Hindlimb muscle (tissue), 1 donor: ENCODE measurements at regions not wholly inside any gene's neighbourhood (a gene's known extent, or its start where the extent isn't known, plus 50 kb on each side); places are given as distances from the start of the nearest gene placed in this dataset.
"Not testable (repeated sequence)": the region's sequence is repeated elsewhere in the genome, so short reads cannot be mapped to it uniquely, and the experiment has no call there.

Experiments used
- DNase-seq: peaks from one replicate; pipeline ENCODE4 v3.0.0-alpha.2; 2013

DNA sequence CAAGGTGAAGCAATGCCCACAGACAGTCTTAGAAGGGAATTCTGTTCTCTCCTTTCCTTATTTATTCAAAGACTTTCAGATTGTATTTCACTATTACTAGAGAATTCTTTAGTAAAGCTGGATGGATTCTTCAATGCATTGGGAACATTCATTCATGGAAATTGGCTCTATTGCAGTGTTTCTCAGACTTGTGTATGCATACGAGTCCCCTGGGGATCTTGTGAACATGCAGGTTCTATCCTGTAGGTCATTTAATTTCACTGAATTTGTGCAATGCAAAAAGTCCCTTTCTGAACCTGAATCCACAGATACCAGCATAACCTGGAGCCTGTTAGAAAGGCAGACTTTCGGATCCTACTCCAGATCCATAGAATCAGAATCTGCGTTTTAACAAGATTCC, 160.9 kb upstream of the AHI1 start:
- no peak for DNase-seq

DNA sequence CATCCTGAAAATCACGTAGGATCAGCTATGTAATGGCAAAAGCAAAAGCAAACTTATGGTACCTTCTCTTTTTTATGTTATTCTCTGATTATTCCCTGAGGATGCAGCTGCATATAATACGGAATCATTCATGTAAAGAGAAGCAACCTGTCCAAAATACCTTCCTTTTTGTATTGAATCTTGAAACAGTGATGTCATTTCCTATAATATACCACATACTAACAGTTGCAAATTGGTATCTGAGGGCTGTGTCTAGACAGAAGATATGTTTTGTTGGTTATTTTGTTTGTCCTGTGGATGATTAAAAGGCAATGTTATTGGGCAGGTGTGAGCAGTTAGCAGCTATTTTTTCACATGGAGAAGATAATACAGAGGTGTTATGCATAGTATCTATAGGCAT, 161.4 kb upstream of the AHI1 start:
- DNase-seq, result no peak

DNA sequence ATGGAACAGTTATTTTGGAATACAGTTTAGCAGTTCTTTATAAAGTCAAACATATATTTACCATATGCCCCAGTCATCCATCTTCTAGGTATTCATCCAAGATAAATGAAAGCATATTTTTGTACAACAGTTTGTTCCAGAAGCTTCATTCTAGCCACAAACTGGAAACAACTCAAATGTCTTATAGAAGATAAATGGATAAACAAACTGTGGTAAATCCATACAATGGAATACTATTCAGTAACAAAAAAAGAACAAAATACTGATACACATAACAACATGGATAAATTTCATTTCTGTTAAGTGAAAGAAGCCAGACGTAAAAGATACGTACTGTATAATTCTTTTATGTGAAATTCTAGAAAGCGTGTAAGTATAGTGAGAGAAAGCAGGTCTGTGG, 167.0 kb upstream of the AHI1 start:
- DNase-seq, result no peak

DNA sequence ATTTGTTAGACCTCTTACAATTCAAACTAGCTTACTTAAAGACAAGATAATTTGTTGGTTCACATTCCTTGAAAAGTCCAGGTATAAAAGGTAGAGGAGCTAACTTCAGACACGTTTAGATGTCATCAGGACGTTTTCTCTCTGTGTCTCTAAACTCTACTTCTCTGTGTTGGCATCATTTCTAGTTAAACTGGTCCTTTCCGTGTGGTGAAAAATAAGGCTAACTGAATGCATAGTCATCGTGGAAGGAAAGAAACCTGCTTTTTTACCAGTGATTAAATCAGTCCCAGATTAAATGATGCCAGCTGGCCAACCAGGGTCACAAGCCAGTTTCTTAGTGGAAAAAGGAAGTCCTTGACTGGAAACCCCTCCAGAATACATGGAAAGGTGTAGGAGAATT, 168.4 kb upstream of the AHI1 start:
- DNase-seq, result no peak

DNA sequence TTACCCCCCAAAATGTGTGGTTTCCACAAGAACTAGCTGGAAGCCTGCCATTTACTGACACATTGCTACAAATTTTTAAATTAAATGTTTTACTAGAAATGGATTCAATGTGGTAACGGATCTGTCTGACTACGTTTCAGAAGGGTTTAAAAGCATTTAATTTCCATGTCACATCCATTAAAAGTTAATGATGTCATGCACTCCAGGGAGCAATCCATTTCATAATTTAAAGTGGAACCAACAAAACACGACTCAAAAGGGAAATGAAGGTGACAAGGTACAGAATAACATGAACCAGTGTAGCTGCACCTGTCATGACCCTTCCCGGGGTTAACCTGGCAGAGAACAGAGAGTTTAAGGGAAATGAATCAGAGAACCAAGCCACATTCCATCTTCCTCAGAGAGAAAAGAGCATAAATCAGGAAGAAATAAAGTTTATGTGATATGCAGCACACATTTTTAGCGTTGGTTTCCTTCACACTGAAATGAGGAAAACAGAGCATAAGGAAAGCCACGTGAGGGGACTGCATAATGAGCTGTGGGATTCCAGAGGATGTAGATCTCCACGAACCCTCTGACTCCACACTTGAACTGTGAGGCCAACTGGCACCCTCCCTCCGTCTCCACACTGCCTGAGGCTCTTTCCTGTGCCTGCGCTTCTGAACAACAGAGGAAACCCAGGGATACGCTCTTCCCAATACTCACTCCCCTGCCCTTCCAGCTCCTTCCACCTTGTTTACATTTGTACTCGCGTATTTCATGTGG, 170.3 kb upstream of the AHI1 start:
- peak; percentile 83 for DNase-seq

DNA sequence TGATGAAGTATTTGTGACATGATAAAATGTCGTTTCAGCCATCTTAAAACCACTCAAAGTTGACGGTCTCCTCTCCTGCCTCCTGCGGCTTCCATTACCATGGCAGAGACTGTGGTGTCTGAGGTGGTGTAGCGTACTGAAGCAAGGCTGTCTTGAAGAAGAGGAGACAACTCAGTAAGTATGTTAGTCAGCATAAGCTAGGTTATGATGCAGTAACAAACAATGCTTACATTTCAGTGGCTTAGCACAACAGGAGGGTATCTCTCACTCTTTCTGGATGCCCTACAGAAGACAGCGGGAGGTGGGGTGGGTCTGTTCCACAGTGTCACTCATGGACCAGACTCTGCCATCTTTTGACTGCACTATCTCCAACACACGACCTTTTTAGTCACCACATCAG, 174.7 kb upstream of the AHI1 start:
- DNase-seq, result no peak

DNA sequence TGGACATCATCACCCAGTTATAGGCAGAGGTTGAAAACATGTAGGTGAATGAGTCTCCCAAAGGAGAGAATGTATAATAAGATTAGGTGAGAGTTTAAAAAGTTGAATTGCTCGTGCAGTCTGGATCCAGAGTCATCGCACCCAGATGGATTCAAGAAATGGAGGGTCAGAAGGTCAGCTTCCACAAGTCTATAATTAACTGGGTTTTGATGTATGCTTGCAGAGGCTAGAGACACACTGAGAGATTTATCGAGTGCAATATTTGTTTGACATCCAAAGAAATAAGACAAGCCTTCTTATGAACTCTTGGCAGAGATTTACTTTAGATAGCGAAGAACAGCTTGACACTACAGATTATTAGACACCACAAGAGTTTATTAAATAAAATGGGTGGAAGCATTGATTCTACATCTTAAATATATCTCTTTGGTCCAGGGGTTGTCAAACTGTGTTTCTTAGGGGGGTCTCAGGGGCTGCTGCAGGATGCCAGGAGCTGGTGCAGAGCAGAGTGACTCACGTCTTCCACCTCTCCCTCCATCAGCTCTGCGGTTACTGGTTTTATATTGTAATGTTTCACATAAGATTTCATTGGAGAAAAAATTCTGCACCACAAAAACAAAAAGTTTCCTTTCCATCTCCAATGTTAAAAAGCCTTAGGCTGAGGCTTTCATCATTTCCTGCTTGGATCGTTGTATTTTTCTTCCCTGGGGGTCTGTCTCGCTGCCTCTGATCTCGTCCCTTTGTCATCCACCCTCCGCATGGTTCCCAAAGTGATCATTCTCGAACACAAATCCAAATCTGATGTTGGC, 176.2 kb upstream of the AHI1 start:
- DNase-seq, result no peak

DNA sequence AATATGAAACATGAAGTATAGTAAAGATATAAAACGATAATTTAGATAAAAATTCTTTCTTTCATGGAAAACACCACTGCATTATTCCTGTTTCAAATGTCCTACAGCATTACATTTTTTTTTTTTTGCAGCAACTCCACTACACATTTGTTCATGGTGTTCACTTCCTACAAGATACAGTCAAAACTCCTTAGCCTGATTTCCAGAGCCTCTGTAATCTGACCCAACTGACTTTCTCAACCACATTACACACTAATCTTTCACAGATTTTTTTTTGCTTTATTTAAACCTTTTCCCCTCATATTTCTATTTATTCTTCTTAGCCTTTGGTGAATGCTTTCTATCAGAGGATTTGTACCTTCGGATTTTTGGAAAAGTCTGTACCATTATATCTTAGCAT, 176.5 kb upstream of the PDE7B start:
- DNase-seq, result no peak

DNA sequence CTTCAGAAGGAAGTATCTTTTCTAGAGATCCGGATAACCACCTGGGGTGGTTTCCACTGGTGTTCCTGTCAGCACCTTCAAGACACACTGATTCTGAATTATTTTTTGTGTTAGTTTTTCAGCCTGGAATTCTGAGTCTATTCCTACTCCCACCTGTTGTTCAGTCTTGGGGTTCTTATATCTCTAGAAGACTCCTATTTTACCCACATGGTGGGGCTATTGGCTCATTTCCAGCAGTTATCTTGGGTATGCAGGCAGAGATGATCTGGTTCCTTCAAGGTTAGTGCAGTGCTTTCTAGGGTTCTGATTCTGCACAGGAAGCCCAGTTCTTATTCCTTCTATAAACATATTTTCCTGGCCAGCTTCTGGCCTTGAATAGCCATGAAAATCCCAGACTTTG, 175.6 kb upstream of the PDE7B start:
- no peak for DNase-seq

DNA sequence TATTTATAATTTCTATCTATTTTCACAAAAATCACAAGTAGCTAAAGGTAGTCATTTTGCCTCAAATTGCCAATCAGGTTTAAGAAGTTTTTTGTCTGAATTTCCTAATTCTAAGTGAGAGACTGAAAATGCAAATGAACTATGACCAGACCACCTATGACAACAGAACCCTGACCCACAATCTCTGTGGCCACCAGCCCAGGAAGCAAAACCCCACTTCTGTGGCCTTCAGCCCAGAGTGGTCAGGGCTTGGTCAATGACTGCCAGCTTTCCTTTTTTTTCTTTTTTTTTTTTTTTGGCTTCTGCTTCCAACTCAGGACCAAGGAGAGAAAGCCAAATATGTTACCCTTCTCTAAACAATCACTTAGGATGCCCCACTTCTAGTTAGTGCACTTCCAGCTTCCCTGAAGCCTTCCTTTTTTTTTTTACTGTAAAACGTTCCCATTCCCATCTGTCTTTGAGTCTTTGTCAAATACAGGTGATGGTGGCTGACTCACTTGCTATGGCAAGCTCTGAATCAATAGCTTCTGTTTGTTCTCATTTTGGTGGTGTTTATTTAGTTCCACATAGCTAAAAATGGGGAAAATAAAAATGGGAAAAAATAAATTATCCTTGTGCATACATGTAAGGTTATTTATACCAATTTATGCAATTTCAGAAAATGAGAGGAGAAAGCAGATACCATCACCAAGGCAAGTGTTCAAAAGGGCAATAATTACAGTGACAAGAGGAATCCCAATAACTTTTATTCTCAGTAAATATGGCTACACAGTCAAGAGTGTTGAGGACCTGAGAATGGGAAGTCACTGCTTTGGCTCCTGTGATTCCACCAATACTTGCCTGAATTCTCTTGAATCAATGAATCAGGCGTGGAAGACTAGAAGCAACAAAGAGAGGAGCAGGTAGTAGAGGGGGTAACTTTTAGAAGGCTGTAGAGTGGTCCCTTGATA, 170.3 kb upstream of the PDE7B start:
- DNase-seq, result no peak

DNA sequence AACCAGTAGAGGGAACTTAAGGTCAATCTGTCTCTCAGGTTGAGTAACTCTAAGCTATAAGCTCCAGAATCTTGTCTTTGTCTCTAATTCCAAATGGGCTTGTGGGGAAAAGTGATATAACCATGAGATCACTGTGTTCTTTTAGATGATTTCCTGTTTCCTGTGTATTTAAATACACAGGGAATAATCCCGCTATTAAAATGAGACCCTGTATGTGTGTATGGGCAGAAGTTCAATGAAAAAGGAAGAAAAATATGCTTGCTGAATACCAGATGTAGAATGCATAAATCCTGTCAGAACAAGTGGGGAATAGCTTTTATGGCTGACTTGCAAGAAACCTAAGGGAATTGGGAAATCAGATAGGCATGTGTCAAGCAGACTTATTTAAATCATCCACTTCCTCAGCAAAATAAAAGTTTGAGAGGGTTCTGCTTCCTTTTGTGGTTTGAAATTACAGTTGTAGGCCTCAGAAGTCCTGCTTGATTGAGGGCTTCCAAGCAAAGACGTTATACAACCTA, 164.7 kb upstream of the PDE7B start:
- DNase-seq, result peak; percentile 71

DNA sequence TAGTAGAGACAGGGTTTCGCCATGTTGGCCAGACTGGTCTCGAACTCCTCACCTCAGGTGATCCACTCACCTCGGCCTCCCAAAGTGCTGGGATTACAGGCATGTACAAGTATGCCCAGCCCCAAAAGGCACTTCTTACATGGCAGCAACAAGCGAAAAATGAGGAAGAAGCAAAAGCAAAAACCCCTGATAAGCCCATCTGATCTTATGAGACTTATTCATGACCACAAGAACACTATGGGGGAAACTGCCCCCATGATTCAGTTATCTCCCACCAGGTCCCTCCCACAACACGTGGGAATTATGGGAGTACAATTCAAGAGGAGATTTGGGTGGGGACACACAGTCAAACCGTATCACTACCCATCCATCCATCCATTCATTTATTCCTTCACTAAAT, 163.0 kb upstream of the PDE7B start:
- not testable (repeated sequence) for DNase-seq

DNA sequence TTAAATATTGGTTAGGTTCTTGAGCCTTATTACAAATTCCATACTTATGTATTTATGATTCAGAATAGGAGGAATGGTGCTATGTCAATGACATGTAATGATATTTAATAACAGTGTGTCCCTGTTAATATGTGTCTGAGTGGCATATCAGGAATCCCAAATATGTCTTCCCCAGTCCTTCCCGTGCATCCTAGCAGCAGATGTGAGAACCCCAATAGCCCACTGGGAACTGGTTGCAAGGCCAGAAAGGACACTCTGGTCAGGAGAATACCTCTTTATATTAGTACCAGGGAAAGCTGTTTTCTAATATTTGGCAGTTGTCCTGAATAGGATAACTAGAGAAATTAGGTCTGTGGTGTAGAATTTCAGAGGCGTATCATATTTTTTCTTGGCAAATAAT, 159.1 kb upstream of the PDE7B start:
- no peak for DNase-seq

DNA sequence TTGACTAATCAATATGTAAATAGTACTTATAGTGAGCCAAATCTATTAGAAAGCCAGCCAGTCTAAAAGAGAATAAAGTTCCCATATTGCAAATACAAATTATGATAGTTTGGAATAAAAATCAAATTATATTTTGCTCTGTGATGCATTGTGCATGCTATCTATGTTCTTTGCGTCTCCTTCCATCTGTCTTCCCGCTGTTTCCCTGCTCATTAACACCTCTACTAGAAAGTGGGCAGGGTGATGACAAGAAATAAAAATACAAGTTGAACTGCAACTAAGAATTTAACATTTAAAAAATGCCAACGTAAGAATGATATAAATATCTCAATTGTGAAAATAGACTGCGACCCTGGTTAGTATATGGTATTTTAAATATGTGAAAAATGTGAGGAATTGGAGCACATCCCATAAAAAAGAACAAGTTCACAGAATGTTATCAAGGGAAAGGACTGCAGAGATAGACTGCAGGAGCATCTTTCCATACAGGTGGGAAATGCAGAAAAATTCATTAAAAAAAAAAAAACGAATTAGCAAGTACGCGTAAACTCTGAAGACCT, 157.6 kb upstream of the PDE7B start:
- no peak for DNase-seq

DNA sequence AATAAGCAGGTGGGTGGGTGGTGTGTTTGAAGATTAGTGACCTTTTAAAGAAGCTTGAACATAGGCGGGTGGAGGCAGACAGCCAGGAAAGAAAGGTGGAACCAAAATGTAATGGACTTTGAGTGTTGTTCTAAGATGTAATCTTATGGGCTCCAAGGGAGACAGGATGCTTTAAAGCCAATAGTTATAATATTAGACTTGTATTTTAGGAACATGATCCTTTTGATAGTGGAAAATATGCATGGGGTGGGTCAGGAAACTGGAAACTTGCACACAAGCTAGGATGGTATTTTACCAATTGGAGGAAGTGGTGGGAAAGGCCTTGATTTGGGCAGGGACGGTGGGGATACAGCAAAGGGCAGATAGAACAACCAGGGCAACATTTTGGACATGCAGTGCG, 151.8 kb upstream of the PDE7B start:
- DNase-seq, result no peak

DNA sequence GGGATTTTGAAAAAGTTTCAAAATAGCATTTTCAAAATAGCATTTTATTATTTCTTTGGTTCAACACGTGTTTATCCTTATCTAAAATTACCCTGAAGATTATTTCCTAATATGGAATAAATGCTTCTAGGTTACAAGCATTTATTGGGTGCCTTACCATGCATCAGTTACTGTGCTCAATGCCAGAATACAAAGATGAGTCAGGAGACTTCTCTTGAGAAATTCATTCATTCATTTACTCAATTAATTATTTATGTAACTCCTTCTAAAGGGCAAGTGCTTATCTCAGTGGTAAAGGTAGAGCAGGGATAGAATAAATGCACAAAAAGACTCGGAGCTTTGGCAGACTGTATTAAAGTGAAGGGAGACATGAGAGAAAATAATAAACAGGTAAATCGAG, 150.1 kb upstream of the PDE7B start:
- DNase-seq, result no peak

DNA sequence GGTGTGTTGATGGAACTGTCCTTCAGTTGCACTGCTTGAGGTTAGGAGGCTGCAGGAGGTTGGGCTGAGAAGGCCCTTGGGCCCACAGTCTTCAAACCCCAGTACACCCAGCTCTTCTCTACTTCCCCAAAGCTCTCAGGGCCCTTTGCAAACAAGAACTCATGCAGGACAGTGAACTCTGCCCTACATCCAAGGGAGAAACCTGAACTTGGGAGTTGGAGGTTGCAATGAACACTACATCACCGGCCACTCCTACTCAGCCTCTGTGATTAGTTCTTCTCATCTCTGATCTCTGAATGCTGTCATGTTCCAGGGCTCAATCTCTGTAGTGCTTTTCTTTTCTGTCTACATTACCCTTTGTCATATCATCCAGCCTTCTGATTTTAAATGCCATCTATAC, 148.5 kb upstream of the PDE7B start:
- DNase-seq, result no peak

DNA sequence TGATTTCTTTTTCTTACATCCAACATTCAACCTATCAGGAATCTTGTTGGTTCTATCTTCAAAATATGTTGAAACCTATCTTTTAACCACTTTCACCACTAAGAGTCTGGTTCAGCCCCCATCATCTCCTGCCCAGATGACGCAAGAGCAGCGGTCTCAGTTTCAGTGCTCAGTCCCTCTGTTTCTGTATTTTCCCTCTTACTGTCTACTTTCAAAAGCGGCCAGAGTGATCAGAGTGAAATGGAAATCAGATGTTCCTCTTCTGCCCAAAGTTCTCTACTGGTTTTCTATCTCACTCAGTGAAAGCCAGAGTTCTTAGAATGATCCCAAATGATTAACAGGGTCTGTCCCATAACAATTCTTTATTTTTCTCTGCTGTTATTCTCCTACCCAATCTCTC, 147.9 kb upstream of the PDE7B start:
- DNase-seq, result no peak

DNA sequence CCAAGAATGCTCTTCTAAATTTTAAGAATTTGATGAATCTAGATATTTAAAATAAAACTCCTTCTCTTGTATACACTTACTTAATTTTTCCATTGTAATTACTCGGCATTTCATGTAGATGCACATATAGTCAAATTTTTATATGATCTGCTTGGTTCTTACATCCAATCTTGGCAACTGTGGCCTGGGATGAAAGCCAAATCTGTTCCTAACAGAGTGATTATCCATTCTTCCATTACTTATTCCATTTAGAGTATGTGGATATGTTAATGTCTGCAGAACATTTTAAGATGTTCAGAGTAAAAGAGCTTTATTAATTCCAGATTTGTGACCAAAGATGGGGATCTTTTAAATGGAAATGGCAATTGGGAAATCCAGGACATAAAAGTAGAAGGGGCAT, 144.1 kb upstream of the PDE7B start:
- DNase-seq, result peak; percentile 86

DNA sequence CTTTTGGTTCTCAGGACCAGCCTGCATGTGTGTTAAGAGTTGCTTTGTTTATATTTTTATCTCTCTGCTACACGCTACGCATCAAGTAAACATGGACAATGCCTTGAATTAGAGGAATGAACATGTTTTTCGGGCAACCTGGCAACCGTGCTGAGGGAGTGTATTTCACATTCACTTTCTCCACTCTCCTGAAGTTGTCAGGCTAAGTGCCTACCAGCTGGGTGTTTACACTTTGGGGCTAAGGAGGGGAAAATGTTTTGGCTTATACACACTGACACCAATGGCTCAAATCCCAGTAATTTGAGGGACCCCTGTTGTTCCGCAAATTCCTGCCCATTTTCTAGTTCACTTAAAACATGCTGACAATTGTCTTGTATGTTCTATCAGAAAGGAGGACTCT, 141.5 kb upstream of the PDE7B start:
- no peak for DNase-seq

DNA sequence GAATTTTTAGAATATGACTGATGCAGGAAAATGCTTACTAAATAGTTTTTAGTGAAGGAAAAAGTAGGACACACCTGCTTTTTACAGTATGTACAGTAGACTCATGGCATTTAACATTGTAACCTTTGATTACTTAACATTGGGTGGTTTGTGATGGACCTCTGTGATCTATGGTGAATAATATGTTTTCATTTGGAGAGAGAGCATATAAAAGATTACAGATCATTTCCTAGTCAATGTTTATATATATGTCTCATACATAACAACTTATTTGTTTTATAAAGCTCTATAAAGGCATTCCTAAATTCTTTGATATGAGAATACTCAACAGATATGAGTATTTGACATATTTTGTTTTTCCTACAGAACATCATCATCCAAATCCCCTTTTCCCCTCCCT, 129.3 kb upstream of the PDE7B start:
- no peak for DNase-seq

DNA sequence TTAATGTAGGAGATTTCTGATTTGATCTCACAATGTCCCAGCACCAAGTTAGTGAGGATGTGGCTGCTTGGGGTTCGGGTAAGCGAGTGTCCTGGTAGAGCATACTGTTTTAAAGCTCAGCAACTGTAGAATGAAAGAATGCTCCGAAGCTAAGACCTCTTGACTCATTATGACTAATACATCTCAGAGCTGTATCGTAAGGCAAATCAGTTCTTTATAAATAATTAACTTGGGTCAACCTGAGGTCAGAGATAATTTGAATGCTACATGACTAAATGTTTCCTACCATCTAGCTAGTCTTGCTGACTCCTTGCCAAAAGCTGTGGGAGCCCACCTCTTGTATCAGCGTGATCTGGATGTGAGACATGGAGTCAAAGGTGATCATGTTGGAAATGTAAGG, 128.8 kb upstream of the PDE7B start:
- no peak for DNase-seq

DNA sequence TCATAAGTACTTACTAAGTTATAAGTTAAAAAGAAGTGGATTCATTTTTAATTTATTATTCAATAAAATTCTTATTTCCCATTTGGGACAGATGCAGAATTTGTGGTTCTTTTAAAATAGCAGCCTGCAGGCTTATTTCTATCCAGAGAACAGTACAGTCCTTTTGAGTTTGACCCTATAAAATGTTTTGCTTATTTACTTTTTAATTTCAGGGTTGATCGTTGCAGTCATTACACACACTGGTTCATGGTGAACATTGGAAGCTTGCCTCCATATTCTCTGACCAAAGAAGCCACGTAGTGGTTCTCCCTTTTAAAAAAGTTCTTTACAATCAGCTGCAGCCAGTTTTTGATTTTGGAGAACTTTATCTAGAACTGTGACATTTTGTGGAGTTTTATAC, 122.9 kb upstream of the PDE7B start:
- DNase-seq, result no peak
